ENCODE measurements at regions not wholly inside any gene's neighbourhood (a gene's known extent, or its start where the extent isn't known, plus 50 kb on each side); places are given as distances from the start of the nearest gene placed in this dataset.

GRCh38 chr1:239816081-239816782 is 275.5 kb upstream of the FMN2 start:
- CTCF ChIA-PET (ENCODE audit: low intra/inter-chr PET ratio) = no interaction called here
- H3K9ac ChIP-seq (ENCODE audit: insufficient read depth in 1 of 2, low read depth in 2 of 2, low read length in 2 of 2) = no peak overlapping the region
- H2AFZ ChIP-seq (ENCODE audit: low read depth, low read length) = no peak overlapping the region
- no TSS peak for BruUV-seq (replicated peaks)
- in situ Hi-C loops (cut with MboI) = no loop called here
- H3K79me2 ChIP-seq (ENCODE audit: control insufficient read depth, insufficient read depth, low read length) = no peaks in the 10 kb centered on the region
- no peak overlapping the region for H3K4me3 ChIP-seq
- no peaks in the 10 kb centered on the region for H3K9me1 ChIP-seq (ENCODE audit: control insufficient read depth, insufficient read depth, low read length)
- FAIRE-seq (no peak), DNase-seq (ENCODE audit: extremely low read depth in 1 of 4, low spot score in 3 of 4) (no peak), ATAC-seq (no peak)
- intact Hi-C loops (cut with micrococcal nuclease) = no loop called here
- H3K4me2 ChIP-seq (ENCODE audit: insufficient read depth, low read length) = no peak overlapping the region
- no peaks in the 10 kb centered on the region for H3K27me3 ChIP-seq (ENCODE audit: control insufficient read depth in 2 of 2, insufficient read depth in 2 of 2, low read length in 2 of 2)
- no peaks in the 10 kb centered on the region for H4K20me1 ChIP-seq (replicated peaks; ENCODE audit: control insufficient read depth, insufficient read depth, low read length)
- POLR2A ChIA-PET = no interaction called here
- no peaks in the 10 kb centered on the region for H3K4me1 ChIP-seq (replicated peaks in 1 of 2; ENCODE audit: control insufficient read depth in 2 of 2, insufficient read depth in 2 of 2, low read length in 2 of 2)
- no peak overlapping the region for H3K27ac ChIP-seq (ENCODE audit: extremely low read depth, low read depth, low read length)
- no peaks in the 10 kb centered on the region for H3K36me3 ChIP-seq (ENCODE audit: control insufficient read depth, insufficient read depth, low read length)
- WGBS (ENCODE audit: insufficient coverage, low coverage, missing lambda C conversion rate) = 0% methylated on average over 5 of the region's 5 CpGs
- no peaks in the 10 kb centered on the region for H3K9me3 ChIP-seq (replicated peaks; ENCODE audit: control insufficient read depth, insufficient read depth, low read depth, low read length)
- TF ChIP-seq ZNF518B (CRISPR knock-in tag; IDR thresholded peaks at IDR 0.05) (no peak), GTF2E2 (tag; IDR thresholded peaks at IDR 0.05) (no peak), NFIC (IDR thresholded peaks at IDR 0.05) (no peak), SAFB2 (IDR thresholded peaks at IDR 0.05; ENCODE audit: borderline replicate concordance, low read depth, low read length, severe bottlenecking) (no peak), NFYB (IDR thresholded peaks at IDR 0.05; ENCODE audit: extremely low read depth, insufficient read length) (no peak), ZNF740 (CRISPR knock-in tag; IDR thresholded peaks at IDR 0.05) (no peak), ZNF740 (tag; IDR thresholded peaks at IDR 0.05) (no peak), CHCHD3 (CRISPR knock-in tag; IDR thresholded peaks at IDR 0.05) (no peak), ELF1 (tag; IDR thresholded peaks at IDR 0.05) (no peak), ZBTB17 (CRISPR knock-in tag; IDR thresholded peaks at IDR 0.05) (no peak), ZNF274 (IDR thresholded peaks at IDR 0.05; ENCODE audit: borderline replicate concordance, low read depth, low read length) (no peak)
- TF ChIP-seq, protein P1, sequence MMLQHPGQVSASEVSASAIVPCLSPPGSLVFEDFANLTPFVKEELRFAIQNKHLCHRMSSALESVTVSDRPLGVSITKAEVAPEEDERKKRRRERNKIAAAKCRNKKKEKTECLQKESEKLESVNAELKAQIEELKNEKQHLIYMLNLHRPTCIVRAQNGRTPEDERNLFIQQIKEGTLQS (IDR thresholded peaks at IDR 0.05) = no peak
- TF ChIP-seq, protein P1 (CRISPR knock-in tag; conservative IDR thresholded peaks at IDR 0.05) = no peak

All from K562 (cell line).